Gastrocnemius medialis (tissue), 4 donors: ENCODE measurements at regions not wholly inside any gene's neighbourhood (a gene's known extent, or its start where the extent isn't known, plus 50 kb on each side); places are given as distances from the start of the nearest gene placed in this dataset.

Source experiments
- CTCF ChIP-seq, 5 experiments: fragments of 450-650 bp in 3 of 5; fragments of 200-600 bp in 2 of 5; sonication (generic) in 2 of 5; IDR thresholded peaks in 4 of 5; conservative IDR thresholded peaks in 1 of 5; 1 replicate in 4 of 5; 2 replicates in 1 of 5; pipeline ENCODE4 v1.5.1; 2016 to 2019; ENCODE audit warnings: antibody characterized with exemption in 5 of 5, mild to moderate bottlenecking in 3 of 5, moderate library complexity in 3 of 5
- POLR2A ChIP-seq, 2 donors: fragments of 450-650 bp; IDR thresholded peaks; one replicate each; pipeline ENCODE4 v1.6.1; 2017; ENCODE audit warnings: antibody characterized with exemption in 2 of 2, mild to moderate bottlenecking in 2 of 2, moderate library complexity in 2 of 2

- TF ChIP-seq CTCF (IDR thresholded peaks at IDR 0.05 in 4 of 5, conservative IDR thresholded peaks at IDR 0.05 in 1 of 5) (no peak), POLR2A (IDR thresholded peaks at IDR 0.05) (no peak)
These were observed 372.2 kb downstream of the TRIML1 start for GRCh38 chr4:188511431-188511830.
